ENCODE measurements at regions not wholly inside any gene's neighbourhood (a gene's known extent, or its start where the extent isn't known, plus 50 kb on each side); places are given as distances from the start of the nearest gene placed in this dataset.

DNA sequence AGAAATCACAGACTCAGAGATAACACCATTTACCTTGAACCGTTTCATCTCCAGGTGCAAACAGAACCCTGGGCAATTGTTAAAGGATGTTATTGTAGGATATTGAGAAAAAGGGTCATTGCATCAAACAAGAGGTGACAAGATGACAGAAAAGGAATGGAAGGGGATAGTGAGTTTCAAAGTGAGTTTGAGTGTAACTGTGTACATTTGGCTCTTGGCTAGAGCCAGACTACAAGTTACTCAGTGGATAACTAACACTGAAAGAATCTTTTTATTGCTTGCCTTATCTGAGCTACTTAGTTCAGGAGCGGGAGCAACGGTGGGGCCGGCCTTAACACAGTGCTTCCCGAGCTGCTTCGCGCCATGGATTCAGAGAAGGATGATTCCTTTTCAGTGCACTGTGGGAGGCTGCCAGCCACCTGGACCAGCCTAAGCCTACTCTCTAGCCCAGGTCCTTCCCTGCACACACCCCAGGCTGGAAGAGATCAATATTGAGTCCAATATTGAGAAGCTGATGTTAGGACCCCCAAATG is 193.4 kb downstream of the ATPSCKMT start:
- TF ChIP-seq POLR2A (IDR thresholded peaks at IDR 0.05) (no peak), POLR2AphosphoS5 (IDR thresholded peaks at IDR 0.05) (no peak)
- TF ChIP-seq, protein P1, sequence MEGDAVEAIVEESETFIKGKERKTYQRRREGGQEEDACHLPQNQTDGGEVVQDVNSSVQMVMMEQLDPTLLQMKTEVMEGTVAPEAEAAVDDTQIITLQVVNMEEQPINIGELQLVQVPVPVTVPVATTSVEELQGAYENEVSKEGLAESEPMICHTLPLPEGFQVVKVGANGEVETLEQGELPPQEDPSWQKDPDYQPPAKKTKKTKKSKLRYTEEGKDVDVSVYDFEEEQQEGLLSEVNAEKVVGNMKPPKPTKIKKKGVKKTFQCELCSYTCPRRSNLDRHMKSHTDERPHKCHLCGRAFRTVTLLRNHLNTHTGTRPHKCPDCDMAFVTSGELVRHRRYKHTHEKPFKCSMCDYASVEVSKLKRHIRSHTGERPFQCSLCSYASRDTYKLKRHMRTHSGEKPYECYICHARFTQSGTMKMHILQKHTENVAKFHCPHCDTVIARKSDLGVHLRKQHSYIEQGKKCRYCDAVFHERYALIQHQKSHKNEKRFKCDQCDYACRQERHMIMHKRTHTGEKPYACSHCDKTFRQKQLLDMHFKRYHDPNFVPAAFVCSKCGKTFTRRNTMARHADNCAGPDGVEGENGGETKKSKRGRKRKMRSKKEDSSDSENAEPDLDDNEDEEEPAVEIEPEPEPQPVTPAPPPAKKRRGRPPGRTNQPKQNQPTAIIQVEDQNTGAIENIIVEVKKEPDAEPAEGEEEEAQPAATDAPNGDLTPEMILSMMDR (IDR thresholded peaks at IDR 0.05) = no peak

All from gastroesophageal sphincter (tissue), 3 donors.